Keratinocyte (primary cell): ENCODE measurements at regions not wholly inside any gene's neighbourhood (a gene's known extent, or its start where the extent isn't known, plus 50 kb on each side); places are given as distances from the start of the nearest gene placed in this dataset.

Source experiments
- DNase-seq: peaks from one replicate; pipeline ENCODE4 v3.0.0-alpha.2; 2011; ENCODE audit warnings: low read depth, missing footprints, low spot score
- FAIRE-seq: peaks from 2 replicates; lab custom pipeline; 2011; peaks lifted over from hg19 to GRCh38; lab: Jason Lieb, UNC
- H2AFZ ChIP-seq: 2 replicates; pipeline ENCODE4 v1.6.0; 2012; ENCODE audit warnings: low read length, control low read depth, inconsistent platforms; ENCODE audit not compliant: control insufficient read depth
- H3K27ac ChIP-seq: 2 replicates; pipeline ENCODE4 v1.5.1; 2011; ENCODE audit warnings: low read length; ENCODE audit not compliant: control insufficient read depth, insufficient read depth
- H3K27me3 ChIP-seq: 3 replicates; pipeline ENCODE4 v1.6.0; 2011; ENCODE audit warnings: low read length; ENCODE audit not compliant: control insufficient read depth, insufficient read depth; ENCODE audit errors: extremely low read depth
- H3K36me3 ChIP-seq, 2 experiments: 2 replicates in 1 of 2; 3 replicates in 1 of 2; pipeline ENCODE4 v1.5.1; 2011; ENCODE audit warnings: low read length in 2 of 2, mild to moderate bottlenecking in 1 of 2; ENCODE audit not compliant: control insufficient read depth in 2 of 2, insufficient read depth in 2 of 2; ENCODE audit errors: extremely low read depth in 1 of 2
- H3K4me1 ChIP-seq: 3 replicates; pipeline ENCODE4 v1.5.1; 2011; ENCODE audit warnings: low read length; ENCODE audit not compliant: control insufficient read depth, insufficient read depth; ENCODE audit errors: extremely low read depth
- H3K4me2 ChIP-seq: 3 replicates; pipeline ENCODE4 v1.6.0; 2011; ENCODE audit warnings: low read depth, low read length; ENCODE audit not compliant: control insufficient read depth, insufficient read depth; ENCODE audit errors: extremely low read depth
- H3K4me3 ChIP-seq, 3 experiments: fragments of 200-600 bp in 1 of 3; sonication (generic) in 1 of 3; 2 replicates in 2 of 3; 3 replicates in 1 of 3; pipeline ENCODE4 v1.5.1; 2011 to 2016; ENCODE audit warnings: low read length in 3 of 3, mild to moderate bottlenecking in 3 of 3, control low read depth in 2 of 3, inconsistent platforms in 1 of 3, low read depth in 1 of 3, mixed read lengths in 1 of 3, mixed run types in 1 of 3, moderate library complexity in 1 of 3; ENCODE audit not compliant: control insufficient read depth in 2 of 3, insufficient read depth in 2 of 3; ENCODE audit errors: extremely low read depth in 1 of 3
- H3K79me2 ChIP-seq: 2 replicates; pipeline ENCODE4 v1.6.0; 2012; ENCODE audit warnings: low read length; ENCODE audit not compliant: control insufficient read depth, insufficient read depth
- H3K9ac ChIP-seq: 3 replicates; pipeline ENCODE4 v1.6.0; 2011; ENCODE audit warnings: low read length; ENCODE audit not compliant: control insufficient read depth, insufficient read depth; ENCODE audit errors: extremely low read depth
- H3K9me1 ChIP-seq: 3 replicates; pipeline ENCODE4 v1.6.0; 2011; ENCODE audit warnings: low read length; ENCODE audit not compliant: control insufficient read depth, insufficient read depth; ENCODE audit errors: extremely low read depth
- H3K9me3 ChIP-seq: 2 replicates; pipeline ENCODE4 v1.5.1; 2012; ENCODE audit warnings: low read depth, low read length; ENCODE audit not compliant: control insufficient read depth
- H4K20me1 ChIP-seq: 3 replicates; pipeline ENCODE4 v1.6.0; 2011; ENCODE audit warnings: low read length; ENCODE audit not compliant: control insufficient read depth, insufficient read depth; ENCODE audit errors: extremely low read depth
- CTCF ChIP-seq, 3 experiments: IDR thresholded peaks in 1 of 3; conservative IDR thresholded peaks in 1 of 3; optimal IDR thresholded peaks in 1 of 3; 2 replicates in 2 of 3; 3 replicates in 1 of 3; pipeline versions ENCODE3 to v1.5.1; 2011; ENCODE audit warnings: low read length in 3 of 3, mild to moderate bottlenecking in 3 of 3, moderate library complexity in 2 of 3, control low read depth in 1 of 3, inconsistent platforms in 1 of 3; ENCODE audit not compliant: insufficient read depth in 2 of 3; ENCODE audit errors: extremely low read depth in 1 of 3
- EZH2 ChIP-seq: IDR thresholded peaks from one replicate; pipeline ENCODE4 v1.6.1; 2012; ENCODE audit warnings: inconsistent platforms, mild to moderate bottlenecking, low read length, moderate library complexity
- dilution Hi-C: fragments of 300-500 bp; cut with MboI; formaldehyde crosslinking; loops from one replicate; pipeline ENCODE4 v1.7.0; 2020; ENCODE audit warnings: low sequenced_read_pairs; ENCODE audit not compliant: extremely low pct_ligation_motif_present

GRCh38 chr7:113294750-113295149 lies 176.4 kb upstream of the SMIM30 start:
- Histone ChIP-seq H3K36me3 (no peaks in the 10 kb centered on the region), H3K4me1 (no peaks in the 10 kb centered on the region), H3K27me3 (no peaks in the 10 kb centered on the region), H3K4me3 (no peak overlapping the region), H3K9me3 (no peaks in the 10 kb centered on the region), H4K20me1 (no peaks in the 10 kb centered on the region), H3K27ac (no peak overlapping the region), H3K9ac (no peak overlapping the region), H2AFZ (no peak overlapping the region), H3K4me2 (no peak overlapping the region), H3K79me2 (no peaks in the 10 kb centered on the region), H3K9me1 (no peaks in the 10 kb centered on the region)
- dilution Hi-C loops, result no loop called here
- DNase-seq (no peak), FAIRE-seq (no peak)
- TF ChIP-seq EZH2 (no peak), CTCF (optimal IDR thresholded peaks at IDR 0.05 in 1 of 3, IDR thresholded peaks at IDR 0.05 in 1 of 3, conservative IDR thresholded peaks at IDR 0.05 in 1 of 3; ENCODE audit: extremely low read depth in 1 of 3, insufficient read depth in 2 of 3, low read length in 3 of 3) (no peak)

DNA sequence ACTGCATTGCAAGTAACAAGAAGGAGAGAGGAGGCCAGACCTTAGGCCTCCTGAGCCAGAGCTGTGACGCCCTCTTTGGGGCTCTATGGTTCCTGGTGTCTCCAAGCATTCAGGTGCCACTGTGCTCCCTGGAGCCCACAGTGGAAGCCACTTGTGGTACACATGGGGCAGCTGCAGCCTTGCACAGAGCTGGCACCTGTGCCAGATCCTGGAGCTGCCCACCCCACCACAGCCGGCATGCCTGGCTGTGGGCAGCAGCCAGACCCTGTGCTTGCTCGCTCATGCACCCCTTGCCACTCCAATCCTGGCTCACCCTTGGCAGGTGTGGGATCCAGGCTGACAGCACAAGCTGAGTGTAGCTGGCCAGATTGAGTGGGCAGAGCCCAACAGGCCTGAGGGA lies 173.8 kb upstream of the SMIM30 start:
- FAIRE-seq (no peak), DNase-seq (no peak)
- Histone ChIP-seq H3K79me2 (no peaks in the 10 kb centered on the region), H3K9me3 (no peaks in the 10 kb centered on the region), H3K9me1 (no peaks in the 10 kb centered on the region), H3K27me3 (no peaks in the 10 kb centered on the region), H3K9ac (no peak overlapping the region), H3K27ac (no peak overlapping the region), H3K4me1 (no peaks in the 10 kb centered on the region), H4K20me1 (no peaks in the 10 kb centered on the region), H3K4me2 (no peak overlapping the region), H2AFZ (no peak overlapping the region), H3K36me3 (no peaks in the 10 kb centered on the region), H3K4me3 (no peak overlapping the region)
- TF ChIP-seq EZH2 (no peak), CTCF (optimal IDR thresholded peaks at IDR 0.05 in 1 of 3, IDR thresholded peaks at IDR 0.05 in 1 of 3, conservative IDR thresholded peaks at IDR 0.05 in 1 of 3; ENCODE audit: extremely low read depth in 1 of 3, insufficient read depth in 2 of 3, low read length in 3 of 3) (no peak)
- dilution Hi-C loops, result no loop called here
